Epithelial cell of esophagus (primary cell): ENCODE measurements at regions not wholly inside any gene's neighbourhood (a gene's known extent, or its start where the extent isn't known, plus 50 kb on each side); places are given as distances from the start of the nearest gene placed in this dataset.

Source experiments
- DNase-seq: peaks from one replicate; pipeline ENCODE4 v3.0.0; 2010; ENCODE audit warnings: low read depth
- H3K4me3 ChIP-seq: 2 replicates; pipeline ENCODE4 v1.5.1; 2011; ENCODE audit warnings: mild to moderate bottlenecking, low read length, control low read depth
- CTCF ChIP-seq: IDR thresholded peaks from 2 replicates; pipeline ENCODE4 v1.5.1; 2011; ENCODE audit warnings: low read depth, mild to moderate bottlenecking, low read length, control low read depth, inconsistent platforms; ENCODE audit not compliant: insufficient read depth; ENCODE audit errors: missing control alignments

GRCh38 chr2:181264441-181264840, 192.7 kb upstream of the ITGA4 start:
- no peak overlapping the region for H3K4me3 ChIP-seq
- no peak for DNase-seq
- no peak for TF ChIP-seq CTCF

GRCh38 chr2:181266614-181267013, 190.6 kb upstream of the ITGA4 start:
- DNase-seq, result no peak
- TF ChIP-seq CTCF, result no peak
- H3K4me3 ChIP-seq, result no peak overlapping the region

GRCh38 chr2:181268174-181268867, 188.9 kb upstream of the ITGA4 start:
- no peak for TF ChIP-seq CTCF
- no peak for DNase-seq

GRCh38 chr2:181273986-181274385, 183.2 kb upstream of the ITGA4 start:
- DNase-seq, result no peak
- H3K4me3 ChIP-seq, result no peak overlapping the region
- TF ChIP-seq CTCF, result no peak

More at GRCh38 chr2:181268174-181268867, 188.9 kb upstream of the ITGA4 start:
- H3K4me3 ChIP-seq, result no peak overlapping the region

- no peak for TF ChIP-seq CTCF
- no peak for DNase-seq
- no peak overlapping the region for H3K4me3 ChIP-seq
Observed at GRCh38 chr2:181275643-181276070, 181.5 kb upstream of the ITGA4 start.

- no peak for TF ChIP-seq CTCF
- no peak for DNase-seq
- no peak overlapping the region for H3K4me3 ChIP-seq
Observed at GRCh38 chr2:181281206-181281832, 175.9 kb upstream of the ITGA4 start.

- TF ChIP-seq CTCF, result no peak
- H3K4me3 ChIP-seq, result no peak overlapping the region
- no peak for DNase-seq
Observed at GRCh38 chr2:181285116-181285515, 172.1 kb upstream of the ITGA4 start.
